ENCODE measurements at regions not wholly inside any gene's neighbourhood (a gene's known extent, or its start where the extent isn't known, plus 50 kb on each side); places are given as distances from the start of the nearest gene placed in this dataset.

DNA sequence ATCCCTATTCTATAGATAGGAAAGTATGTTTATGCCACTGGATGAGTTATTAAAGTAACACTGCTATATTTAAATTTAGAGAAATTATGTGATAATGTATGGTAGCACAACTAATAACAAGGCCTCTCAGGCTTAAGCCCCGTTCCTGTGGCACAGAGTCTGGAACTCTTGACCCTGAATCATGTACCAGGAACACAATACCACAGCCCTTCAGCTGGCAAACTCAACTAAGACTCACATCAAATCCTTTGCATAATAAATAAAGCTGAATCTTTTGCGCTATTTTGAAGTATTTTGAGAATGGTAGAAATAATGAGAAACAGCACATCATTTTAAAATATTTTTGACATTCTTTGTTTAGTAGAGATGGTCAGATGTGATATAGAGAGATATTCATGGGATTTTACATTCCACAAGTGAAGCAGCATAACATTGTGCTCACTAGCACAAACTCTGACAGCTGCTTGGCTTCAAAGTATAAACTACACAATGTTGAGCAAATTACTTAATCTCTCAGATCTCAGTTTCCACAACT, 478.4 kb upstream of the FAM241A start:
- no peak overlapping the region for H3K4me3 ChIP-seq
- no peak for TF ChIP-seq POLR2A (IDR thresholded peaks at IDR 0.05)
- TF ChIP-seq, protein P1, sequence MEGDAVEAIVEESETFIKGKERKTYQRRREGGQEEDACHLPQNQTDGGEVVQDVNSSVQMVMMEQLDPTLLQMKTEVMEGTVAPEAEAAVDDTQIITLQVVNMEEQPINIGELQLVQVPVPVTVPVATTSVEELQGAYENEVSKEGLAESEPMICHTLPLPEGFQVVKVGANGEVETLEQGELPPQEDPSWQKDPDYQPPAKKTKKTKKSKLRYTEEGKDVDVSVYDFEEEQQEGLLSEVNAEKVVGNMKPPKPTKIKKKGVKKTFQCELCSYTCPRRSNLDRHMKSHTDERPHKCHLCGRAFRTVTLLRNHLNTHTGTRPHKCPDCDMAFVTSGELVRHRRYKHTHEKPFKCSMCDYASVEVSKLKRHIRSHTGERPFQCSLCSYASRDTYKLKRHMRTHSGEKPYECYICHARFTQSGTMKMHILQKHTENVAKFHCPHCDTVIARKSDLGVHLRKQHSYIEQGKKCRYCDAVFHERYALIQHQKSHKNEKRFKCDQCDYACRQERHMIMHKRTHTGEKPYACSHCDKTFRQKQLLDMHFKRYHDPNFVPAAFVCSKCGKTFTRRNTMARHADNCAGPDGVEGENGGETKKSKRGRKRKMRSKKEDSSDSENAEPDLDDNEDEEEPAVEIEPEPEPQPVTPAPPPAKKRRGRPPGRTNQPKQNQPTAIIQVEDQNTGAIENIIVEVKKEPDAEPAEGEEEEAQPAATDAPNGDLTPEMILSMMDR (IDR thresholded peaks at IDR 0.05): no peak
- 74 to 76% methylated on average over 2 of the region's 2 CpGs for WGBS, 2 donors
- ATAC-seq: no peak
- H3K4me1 ChIP-seq: no peaks in the 10 kb centered on the region
- H3K36me3 ChIP-seq (replicated peaks in 1 of 2; ENCODE audit: insufficient read depth in 1 of 2, low read depth in 2 of 2): no peaks in the 10 kb centered on the region
- no peaks in the 10 kb centered on the region for H3K9me3 ChIP-seq
- DNase-seq: no peak
- no peak overlapping the region for H3K27ac ChIP-seq
- H3K27me3 ChIP-seq: no peaks in the 10 kb centered on the region
- intact Hi-C loops (cut with DNase I): no loop called here

DNA sequence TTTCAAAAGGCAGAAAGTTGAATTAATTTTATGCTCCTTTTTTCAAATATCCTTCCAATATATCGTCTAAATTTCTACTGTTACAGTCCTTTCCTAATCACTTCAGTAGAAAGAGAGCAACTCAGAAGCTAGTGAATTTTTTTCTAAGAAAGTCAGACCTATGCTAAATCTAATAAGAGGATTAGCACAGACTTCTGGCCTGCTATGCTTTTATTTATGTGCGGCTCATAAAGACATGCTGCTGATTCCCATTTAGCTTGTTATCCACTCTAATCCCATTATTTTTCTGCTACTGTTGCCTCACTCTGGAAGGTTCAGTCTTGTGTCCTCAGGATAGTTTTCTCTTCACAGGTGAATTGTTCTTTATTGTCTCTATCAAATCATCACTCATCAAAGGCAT, 473.5 kb upstream of the FAM241A start:
- Histone ChIP-seq H3K4me1 (no peaks in the 10 kb centered on the region), H3K27ac (no peak overlapping the region), H3K27me3 (no peaks in the 10 kb centered on the region), H3K9me3 (no peaks in the 10 kb centered on the region), H3K4me3 (no peak overlapping the region), H3K36me3 (replicated peaks in 1 of 2; ENCODE audit: insufficient read depth in 1 of 2, low read depth in 2 of 2) (no peaks in the 10 kb centered on the region)
- WGBS, 2 donors: 30 to 60% methylated on average over 2 of the region's 2 CpGs
- intact Hi-C loops (cut with DNase I): no loop called here
- TF ChIP-seq, protein P1 (IDR thresholded peaks at IDR 0.05): no peak
- no peak for TF ChIP-seq POLR2A (IDR thresholded peaks at IDR 0.05)
- no peak for ATAC-seq
- DNase-seq: no peak

DNA sequence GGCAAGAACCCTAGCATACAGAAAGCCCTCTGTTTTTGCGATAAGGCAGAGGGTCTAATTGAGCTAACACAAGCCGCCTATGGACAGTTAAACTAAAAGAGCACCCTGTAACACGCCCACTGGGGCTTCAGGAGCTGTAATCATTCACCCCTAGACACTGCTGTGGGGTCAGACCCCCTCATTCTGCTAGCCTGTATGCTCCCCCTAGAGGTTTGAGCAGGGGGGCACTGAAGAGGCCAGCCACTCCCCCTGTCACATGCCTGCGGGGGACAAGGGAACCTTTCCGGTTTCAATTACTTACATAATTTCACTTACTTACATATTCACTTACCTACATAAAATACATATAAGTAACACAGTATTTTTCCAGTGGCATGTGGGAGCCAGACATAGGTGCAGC, 469.5 kb upstream of the FAM241A start:
- H3K27ac ChIP-seq: no peak overlapping the region
- WGBS, 2 donors: 76 to 87% methylated on average over 5 of the region's 5 CpGs
- DNase-seq (no peak), ATAC-seq (no peak)
- no peaks in the 10 kb centered on the region for H3K4me1 ChIP-seq
- H3K36me3 ChIP-seq (replicated peaks in 1 of 2; ENCODE audit: insufficient read depth in 1 of 2, low read depth in 2 of 2): no peaks in the 10 kb centered on the region
- TF ChIP-seq POLR2A (IDR thresholded peaks at IDR 0.05): no peak
- TF ChIP-seq, protein P1 (IDR thresholded peaks at IDR 0.05): no peak
- H3K9me3 ChIP-seq: no peaks in the 10 kb centered on the region
- intact Hi-C loops (cut with DNase I): no loop called here
- no peaks in the 10 kb centered on the region for H3K27me3 ChIP-seq
- no peak overlapping the region for H3K4me3 ChIP-seq

DNA sequence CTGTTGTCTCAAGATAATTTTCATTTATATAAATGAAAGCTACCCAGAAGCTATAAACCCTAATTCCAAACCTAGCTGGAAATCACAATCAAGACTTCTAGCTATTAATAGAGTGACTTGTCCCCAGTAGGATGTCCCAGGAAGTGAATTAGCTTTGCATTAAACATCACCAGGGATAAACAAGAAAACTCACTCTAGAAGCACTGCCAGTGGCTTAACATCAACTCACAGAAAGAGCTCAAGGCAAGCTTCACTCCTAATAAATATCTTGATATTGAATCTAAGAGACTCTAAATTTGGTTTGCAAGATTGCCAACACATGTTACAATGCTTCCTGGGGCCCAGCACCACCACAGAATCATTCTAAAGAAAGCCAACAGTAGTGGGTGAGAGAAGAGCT, 468.7 kb upstream of the FAM241A start:
- Histone ChIP-seq H3K36me3 (replicated peaks in 1 of 2; ENCODE audit: insufficient read depth in 1 of 2, low read depth in 2 of 2) (no peaks in the 10 kb centered on the region), H3K27me3 (no peaks in the 10 kb centered on the region), H3K4me3 (no peak overlapping the region), H3K27ac (no peak overlapping the region), H3K4me1 (no peaks in the 10 kb centered on the region), H3K9me3 (no peaks in the 10 kb centered on the region)
- intact Hi-C loops (cut with DNase I): no loop called here
- ATAC-seq: no peak
- DNase-seq: no peak
- TF ChIP-seq POLR2A (IDR thresholded peaks at IDR 0.05): no peak

DNA sequence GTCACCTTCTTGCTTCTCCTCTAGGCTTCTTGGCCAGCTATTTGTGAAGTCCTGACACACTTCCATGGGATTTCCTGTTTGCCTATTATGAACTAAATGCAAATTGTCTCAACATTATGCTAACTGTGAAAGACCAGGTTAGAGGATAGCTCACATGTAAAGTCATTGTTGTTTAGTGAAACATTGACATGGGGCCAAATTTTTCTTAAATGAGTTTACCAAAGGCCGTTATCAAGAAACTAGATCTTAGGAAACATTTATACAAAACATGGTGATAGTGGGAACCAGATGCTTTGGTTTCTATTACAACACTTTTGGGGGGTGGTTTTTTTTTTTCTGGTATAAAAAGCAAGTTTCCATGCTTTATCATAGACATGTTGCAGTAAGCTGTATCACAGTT, 466.8 kb upstream of the FAM241A start:
- Histone ChIP-seq H3K4me1 (no peaks in the 10 kb centered on the region), H3K9me3 (no peaks in the 10 kb centered on the region), H3K4me3 (no peak overlapping the region), H3K36me3 (replicated peaks in 1 of 2; ENCODE audit: insufficient read depth in 1 of 2, low read depth in 2 of 2) (no peaks in the 10 kb centered on the region), H3K27me3 (no peaks in the 10 kb centered on the region), H3K27ac (no peak overlapping the region)
- ATAC-seq (no peak), DNase-seq (no peak)
- intact Hi-C loops (cut with DNase I): no loop called here
- 33 to 40% methylated on average over 1 of the region's 1 CpG for WGBS, 2 donors
- TF ChIP-seq, protein P1 (IDR thresholded peaks at IDR 0.05): no peak
- no peak for TF ChIP-seq POLR2A (IDR thresholded peaks at IDR 0.05)
